ENCODE measurements at regions not wholly inside any gene's neighbourhood (a gene's known extent, or its start where the extent isn't known, plus 50 kb on each side); places are given as distances from the start of the nearest gene placed in this dataset.

- no peak for TF ChIP-seq REST (IDR thresholded peaks at IDR 0.05; ENCODE audit: low read depth)
- no peak for TF ChIP-seq ZFX (IDR thresholded peaks at IDR 0.05)
- no peak for TF ChIP-seq EGR1 (IDR thresholded peaks at IDR 0.05; ENCODE audit: low read depth)
- TF ChIP-seq YY1 (IDR thresholded peaks at IDR 0.05; ENCODE audit: extremely low read depth, insufficient replicate concordance, low read depth, low read length): no peak
- peak; percentile 56 for TF ChIP-seq ZBTB33 (IDR thresholded peaks at IDR 0.05; ENCODE audit: extremely low read depth, insufficient replicate concordance, low read length)
- peak; percentile 54; the same call in 1 of the 2 replicates for TF ChIP-seq POLR2AphosphoS5 (IDR thresholded peaks at IDR 0.05; ENCODE audit: low read depth, low read length)
- peak; percentile 13 for TF ChIP-seq TCF7L2 (IDR thresholded peaks at IDR 0.05; ENCODE audit: borderline replicate concordance, extremely low read depth, insufficient read depth, insufficient read length)
- no peak for TF ChIP-seq ELF1 (IDR thresholded peaks at IDR 0.05; ENCODE audit: borderline replicate concordance, low read depth)
- TF ChIP-seq EZH2phosphoT487 (IDR thresholded peaks at IDR 0.05; ENCODE audit: borderline replicate concordance): no peak
- no peak for TF ChIP-seq ATF3 (IDR thresholded peaks at IDR 0.05)
- no peak for TF ChIP-seq SIN3A (IDR thresholded peaks at IDR 0.05; ENCODE audit: low read depth)
- no peak for TF ChIP-seq SRF (IDR thresholded peaks at IDR 0.05; ENCODE audit: low read depth)
Observed at GRCh38 chr9:108551030-108551841, 304.6 kb downstream of the ACTL7B start (continued).

All from HCT116 (cell line).